ENCODE measurements at regions not wholly inside any gene's neighbourhood (a gene's known extent, or its start where the extent isn't known, plus 50 kb on each side); places are given as distances from the start of the nearest gene placed in this dataset.

DNA sequence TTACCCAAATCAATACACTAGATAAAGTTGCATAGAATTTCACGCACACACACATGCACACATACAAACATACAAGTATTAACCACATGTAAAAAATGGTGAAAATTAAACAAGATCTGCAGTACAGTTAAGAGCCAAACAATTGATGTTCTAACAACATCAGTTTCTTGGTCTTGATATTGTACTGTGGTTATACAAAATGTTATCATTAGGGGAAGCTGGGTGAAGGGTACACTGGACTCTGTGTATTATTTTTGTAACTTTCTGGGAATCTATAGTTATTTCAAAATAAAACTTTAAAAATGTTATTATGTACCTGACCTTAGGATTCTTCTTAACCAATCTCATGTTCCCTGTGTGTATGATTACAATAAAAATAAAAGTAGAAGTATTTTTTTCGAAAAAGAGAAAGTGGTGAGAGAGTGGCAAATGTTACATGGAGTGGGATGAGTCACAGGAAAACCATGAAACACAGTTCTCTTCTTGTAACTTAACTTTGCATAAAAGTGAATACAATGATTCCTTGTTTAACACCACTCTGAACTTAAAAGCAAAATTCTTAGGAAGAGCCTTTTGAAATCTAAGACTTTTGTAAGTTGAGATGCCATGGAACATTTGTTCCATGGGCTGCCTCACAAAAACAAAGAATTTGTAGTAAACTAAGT, 101.6 kb upstream of the RUNX1 start:
- 79 to 86% methylated on average over 2 of the region's 2 CpGs for WGBS, 2 donors
- H3K36me3 ChIP-seq: no peaks in the 10 kb centered on the region
- ATAC-seq (ENCODE audit: low FRiP score in 2 of 2): no peak
- no peaks in the 10 kb centered on the region for H3K9me3 ChIP-seq
- TF ChIP-seq, protein P1, sequence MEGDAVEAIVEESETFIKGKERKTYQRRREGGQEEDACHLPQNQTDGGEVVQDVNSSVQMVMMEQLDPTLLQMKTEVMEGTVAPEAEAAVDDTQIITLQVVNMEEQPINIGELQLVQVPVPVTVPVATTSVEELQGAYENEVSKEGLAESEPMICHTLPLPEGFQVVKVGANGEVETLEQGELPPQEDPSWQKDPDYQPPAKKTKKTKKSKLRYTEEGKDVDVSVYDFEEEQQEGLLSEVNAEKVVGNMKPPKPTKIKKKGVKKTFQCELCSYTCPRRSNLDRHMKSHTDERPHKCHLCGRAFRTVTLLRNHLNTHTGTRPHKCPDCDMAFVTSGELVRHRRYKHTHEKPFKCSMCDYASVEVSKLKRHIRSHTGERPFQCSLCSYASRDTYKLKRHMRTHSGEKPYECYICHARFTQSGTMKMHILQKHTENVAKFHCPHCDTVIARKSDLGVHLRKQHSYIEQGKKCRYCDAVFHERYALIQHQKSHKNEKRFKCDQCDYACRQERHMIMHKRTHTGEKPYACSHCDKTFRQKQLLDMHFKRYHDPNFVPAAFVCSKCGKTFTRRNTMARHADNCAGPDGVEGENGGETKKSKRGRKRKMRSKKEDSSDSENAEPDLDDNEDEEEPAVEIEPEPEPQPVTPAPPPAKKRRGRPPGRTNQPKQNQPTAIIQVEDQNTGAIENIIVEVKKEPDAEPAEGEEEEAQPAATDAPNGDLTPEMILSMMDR (IDR thresholded peaks at IDR 0.05): no peak
- no peak for TF ChIP-seq POLR2AphosphoS5 (IDR thresholded peaks at IDR 0.05)
- no peak overlapping the region for H3K27ac ChIP-seq
- no peak overlapping the region for H3K4me3 ChIP-seq
- no peak for DNase-seq
- H3K4me1 ChIP-seq: no peaks in the 10 kb centered on the region
- no peaks in the 10 kb centered on the region for H3K27me3 ChIP-seq

DNA sequence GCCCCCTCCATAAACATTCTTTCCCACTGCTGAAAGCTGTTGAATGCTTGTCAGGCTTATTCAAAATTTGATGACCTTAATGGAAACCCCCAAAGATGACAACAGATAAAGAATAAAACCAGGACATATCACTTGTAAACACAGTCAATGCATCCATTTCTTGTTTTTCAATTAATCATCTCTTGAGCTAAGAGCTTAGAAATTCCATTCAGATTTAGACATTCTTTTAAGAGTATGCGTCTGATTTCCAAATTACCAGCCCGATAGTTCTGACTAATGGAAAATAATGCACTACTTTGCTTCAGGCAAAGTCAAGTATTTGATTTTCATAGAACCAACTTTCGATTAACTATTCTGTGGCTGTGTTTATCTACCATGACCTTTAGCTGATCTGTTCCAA, 100.6 kb upstream of the RUNX1 start:
- Histone ChIP-seq H3K4me1 (no peaks in the 10 kb centered on the region), H3K36me3 (no peaks in the 10 kb centered on the region), H3K27me3 (no peaks in the 10 kb centered on the region), H3K4me3 (no peak overlapping the region), H3K9me3 (no peaks in the 10 kb centered on the region), H3K27ac (no peak overlapping the region)
- 55 to 67% methylated on average over 3 of the region's 3 CpGs for WGBS, 2 donors
- DNase-seq (no peak), ATAC-seq (ENCODE audit: low FRiP score in 2 of 2) (peak in 1 of 2 donors; percentile 39)
- no peak for TF ChIP-seq POLR2AphosphoS5 (IDR thresholded peaks at IDR 0.05)

DNA sequence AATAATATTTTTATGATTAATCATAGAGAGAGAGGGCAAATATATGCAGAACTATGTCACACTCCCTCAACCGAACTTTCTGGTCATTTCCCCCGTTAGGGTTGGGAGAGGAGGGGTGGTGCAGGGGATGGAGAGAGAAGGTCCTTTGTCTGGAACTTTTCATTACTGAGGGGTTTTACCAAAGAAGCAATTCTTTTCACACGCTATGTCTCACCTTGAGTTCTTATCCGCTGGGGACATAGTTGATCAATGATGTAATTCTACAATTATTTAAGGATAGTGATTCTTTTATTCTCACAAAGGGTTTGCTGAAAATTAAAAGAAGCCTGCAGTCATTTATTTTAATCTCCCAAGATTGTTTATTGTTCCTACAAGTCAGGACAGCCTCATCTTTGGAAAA, 98.3 kb upstream of the RUNX1 start:
- Histone ChIP-seq H3K4me1 (no peaks in the 10 kb centered on the region), H3K36me3 (no peaks in the 10 kb centered on the region), H3K9me3 (no peaks in the 10 kb centered on the region), H3K27me3 (no peaks in the 10 kb centered on the region), H3K27ac (no peak overlapping the region), H3K4me3 (no peak overlapping the region)
- TF ChIP-seq EP300 (IDR thresholded peaks at IDR 0.05): no peak
- no peak for TF ChIP-seq POLR2AphosphoS5 (IDR thresholded peaks at IDR 0.05)
- TF ChIP-seq POLR2A (IDR thresholded peaks at IDR 0.05): no peak
- TF ChIP-seq, protein P1 (IDR thresholded peaks at IDR 0.05): no peak
- ATAC-seq (ENCODE audit: low FRiP score in 2 of 2) (no peak), DNase-seq (no peak)
- 82 to 91% methylated on average over 4 of the region's 4 CpGs for WGBS, 2 donors

DNA sequence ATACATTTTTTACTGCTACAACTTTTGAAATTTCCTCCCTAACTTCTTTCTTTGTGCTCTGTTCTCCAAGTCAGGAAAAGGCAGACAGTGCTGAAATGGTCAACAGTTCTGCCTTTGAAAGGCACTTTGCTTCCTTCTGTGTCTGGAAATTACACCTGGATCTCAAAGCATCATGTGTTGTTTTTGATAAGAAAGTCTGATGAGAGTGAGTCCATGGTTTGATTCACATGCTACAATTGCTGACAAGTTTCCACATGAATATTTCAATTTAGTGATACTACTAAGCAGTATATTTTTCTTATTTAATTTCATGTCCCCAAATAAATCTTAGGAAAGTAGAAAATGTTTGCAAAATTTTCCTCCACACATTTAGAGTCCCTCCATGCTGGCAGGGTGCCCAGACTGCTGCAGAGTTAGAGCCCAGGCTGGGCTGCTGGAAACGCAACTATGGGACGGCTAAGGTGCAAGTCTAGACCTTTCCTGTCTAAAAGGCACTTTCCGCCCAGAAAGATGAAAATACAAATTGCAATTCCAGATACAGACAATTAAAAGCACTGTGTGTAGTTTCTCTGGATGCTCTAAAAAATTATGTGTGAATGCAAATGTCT, 96.6 kb upstream of the RUNX1 start:
- H3K27ac ChIP-seq: no peak overlapping the region
- H3K4me3 ChIP-seq: no peak overlapping the region
- H3K9me3 ChIP-seq: no peaks in the 10 kb centered on the region
- WGBS, 2 donors: 36 to 43% methylated on average over 3 of the region's 3 CpGs
- no peaks in the 10 kb centered on the region for H3K36me3 ChIP-seq
- TF ChIP-seq EP300 (IDR thresholded peaks at IDR 0.05): no peak
- TF ChIP-seq POLR2A (IDR thresholded peaks at IDR 0.05): no peak
- TF ChIP-seq, protein P1 (IDR thresholded peaks at IDR 0.05): no peak
- TF ChIP-seq POLR2AphosphoS5 (IDR thresholded peaks at IDR 0.05): no peak
- DNase-seq (no peak), ATAC-seq (ENCODE audit: low FRiP score in 2 of 2) (no peak)
- H3K27me3 ChIP-seq: no peaks in the 10 kb centered on the region
- H3K4me1 ChIP-seq: no peaks in the 10 kb centered on the region

DNA sequence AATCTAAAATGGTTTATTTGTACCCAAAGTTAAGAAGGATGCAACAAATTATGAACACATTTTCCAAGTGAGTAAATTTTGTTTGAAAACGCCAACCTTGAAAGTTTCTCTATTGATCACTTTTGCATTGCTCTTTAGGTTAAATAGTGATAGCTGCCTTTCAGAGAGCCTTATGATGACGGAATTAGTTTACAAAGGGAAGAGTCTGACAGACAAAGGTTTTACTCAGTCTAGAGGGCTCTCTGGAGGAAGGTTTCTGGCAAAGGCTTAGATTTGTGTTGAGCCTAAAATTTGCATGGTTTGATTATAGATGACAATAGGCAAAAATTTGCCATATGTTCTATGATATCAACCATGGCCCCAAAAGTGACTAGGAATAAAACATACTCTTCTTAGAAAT, 95.9 kb upstream of the RUNX1 start:
- ATAC-seq (ENCODE audit: low FRiP score in 2 of 2): no peak
- Histone ChIP-seq H3K27me3 (no peaks in the 10 kb centered on the region), H3K36me3 (no peaks in the 10 kb centered on the region), H3K4me3 (no peak overlapping the region), H3K27ac (no peak overlapping the region), H3K4me1 (no peaks in the 10 kb centered on the region), H3K9me3 (no peaks in the 10 kb centered on the region)
- no peak for TF ChIP-seq EP300 (IDR thresholded peaks at IDR 0.05)
- TF ChIP-seq, protein P1 (IDR thresholded peaks at IDR 0.05): no peak
- TF ChIP-seq POLR2AphosphoS5 (IDR thresholded peaks at IDR 0.05): no peak
- TF ChIP-seq POLR2A (IDR thresholded peaks at IDR 0.05): no peak
- no peak for DNase-seq
- 79 to 85% methylated on average over 2 of the region's 2 CpGs for WGBS, 2 donors

Data from upper lobe of left lung (tissue), 6 donors.